K562 (cell line): ENCODE measurements at regions not wholly inside any gene's neighbourhood (a gene's known extent, or its start where the extent isn't known, plus 50 kb on each side); places are given as distances from the start of the nearest gene placed in this dataset.

Experiments
- ATAC-seq: fragments of 200-7000 bp; cut with Tn5 transposase; 3 replicates; pipeline ENCODE4 v1.9.1; 2020; ENCODE audit warnings: moderate library complexity
- BruUV-seq: library from RNA; stranded (reverse); fragments of 400-500 nt; replicated peaks from 2 replicates; lab custom pipeline; 2021; lab: Mats Ljungman, UMichigan
- CTCF ChIA-PET: fragments of 300-600 bp; formaldehyde crosslinking; extraction: SDS; loops from one replicate; lab custom pipeline; 2021; ENCODE audit warnings: low intra/inter-chr PET ratio; lab: Yijun Ruan, JAX
- POLR2A ChIA-PET: fragments of 300-600, 350-650 bp; sonication (Branson Sonifier 250); formaldehyde crosslinking; extraction: SDS; loops from one replicate; lab custom pipeline; 2021; ENCODE audit warnings: antibody characterized with exemption, inconsistent platforms; lab: Yijun Ruan, JAX
- DNase-seq, 4 experiments: peaks; one replicate each; pipeline versions ENCODE4 v3.0.0 to v3.0.0-alpha.2; 2011 to 2018; ENCODE audit warnings: low spot score in 3 of 4, mixed read lengths in 3 of 4; ENCODE audit errors: extremely low read depth in 1 of 4
- FAIRE-seq: peaks from 2 replicates; lab custom pipeline; 2011; peaks lifted over from hg19 to GRCh38; lab: Jason Lieb, UNC
- H2AFZ ChIP-seq: 2 replicates; pipeline ENCODE4 v1.6.0; 2011; ENCODE audit warnings: low read depth, low read length, control low read depth, inconsistent platforms
- H3K27ac ChIP-seq: fragments of 200-600 bp; 3 replicates; pipeline ENCODE4 v1.8.0; 2011; ENCODE audit warnings: low read depth, mild to moderate bottlenecking, control low read depth, inconsistent platforms, low read length, moderate library complexity, mixed read lengths; ENCODE audit errors: extremely low read depth
- H3K27me3 ChIP-seq, 2 experiments: fragments of 300-600 bp in 1 of 2; 2 replicates in 1 of 2; 3 replicates in 1 of 2; pipeline versions ENCODE4 v1.6.0 to v1.8.0; 2011; ENCODE audit warnings: inconsistent platforms in 2 of 2, low read length in 2 of 2, mild to moderate bottlenecking in 1 of 2, mixed read lengths in 1 of 2, moderate library complexity in 1 of 2; ENCODE audit not compliant: control insufficient read depth in 2 of 2, insufficient read depth in 2 of 2
- H3K36me3 ChIP-seq: fragments of 300-600 bp; 3 replicates; pipeline ENCODE4 v1.8.0; 2011; ENCODE audit warnings: mild to moderate bottlenecking, low read length, inconsistent platforms; ENCODE audit not compliant: control insufficient read depth, insufficient read depth
- H3K4me1 ChIP-seq, 2 experiments: fragments of 200-600 bp in 1 of 2; replicated peaks in 1 of 2; 2 replicates in 1 of 2; 3 replicates in 1 of 2; pipeline versions ENCODE4 v1.5.1 to v1.8.0; 2011; ENCODE audit warnings: inconsistent platforms in 2 of 2, low read length in 2 of 2, mild to moderate bottlenecking in 1 of 2, mixed read lengths in 1 of 2, moderate library complexity in 1 of 2; ENCODE audit not compliant: control insufficient read depth in 2 of 2, insufficient read depth in 2 of 2
- H3K4me2 ChIP-seq: 2 replicates; pipeline ENCODE4 v1.6.1; 2011; ENCODE audit warnings: low read length, control low read depth, inconsistent platforms, mixed read lengths; ENCODE audit not compliant: insufficient read depth
- H3K4me3 ChIP-seq: fragments of 200-600 bp; sonication (generic), shearing (Covaris generic); 2 replicates; pipeline ENCODE4 v1.5.1; 2016; ENCODE audit warnings: control low read depth, inconsistent platforms
- H3K79me2 ChIP-seq: fragments of 200-600 bp; 3 replicates; pipeline ENCODE4 v1.8.0; 2011; ENCODE audit warnings: low read length, inconsistent platforms; ENCODE audit not compliant: control insufficient read depth, insufficient read depth
- H3K9ac ChIP-seq, 2 experiments: 2 replicates each; pipeline versions ENCODE4 v1.6.0 to v1.6.1; 2011; ENCODE audit warnings: low read depth in 2 of 2, low read length in 2 of 2, control low read depth in 1 of 2, inconsistent platforms in 1 of 2, mild to moderate bottlenecking in 1 of 2, mixed read lengths in 1 of 2; ENCODE audit not compliant: insufficient read depth in 1 of 2
- H3K9me1 ChIP-seq: one replicate; pipeline ENCODE4 v1.6.0; 2011; ENCODE audit warnings: inconsistent platforms, mild to moderate bottlenecking, low read length, moderate library complexity; ENCODE audit not compliant: control insufficient read depth, insufficient read depth
- H3K9me3 ChIP-seq: replicated peaks from 2 replicates; pipeline ENCODE4 v1.5.1; 2011; ENCODE audit warnings: low read depth, low read length, inconsistent platforms; ENCODE audit not compliant: control insufficient read depth, insufficient read depth
- H4K20me1 ChIP-seq: replicated peaks from 2 replicates; pipeline ENCODE4 v1.6.1; 2011; ENCODE audit warnings: low read length, inconsistent platforms, mixed read lengths; ENCODE audit not compliant: control insufficient read depth, insufficient read depth
- ARID4B ChIP-seq: sonication (generic); formaldehyde crosslinking; IDR thresholded peaks from 2 replicates; pipeline ENCODE4 v1.8.0; 2022; ENCODE audit warnings: mild to moderate bottlenecking, missing genetic modification reagents
- CBFB ChIP-seq: sonication (generic); formaldehyde crosslinking; IDR thresholded peaks from 2 replicates; pipeline ENCODE4 v1.4.0; 2020; ENCODE audit warnings: mild to moderate bottlenecking, missing genetic modification reagents
- CCAR2 ChIP-seq: fragments of 200-400 bp; formaldehyde crosslinking; IDR thresholded peaks from 2 replicates; pipeline ENCODE4 v1.6.1; 2017; ENCODE audit warnings: mild to moderate bottlenecking, low read depth, low read length
- ELF2 ChIP-seq: fragments of 250-450 bp; sonication (Bioruptor Pico); IDR thresholded peaks from 2 replicates; pipeline ENCODE4 v1.5.0; 2021; ENCODE audit warnings: mild to moderate bottlenecking
- FOXO4 ChIP-seq: fragments of 450-650 bp; formaldehyde crosslinking; IDR thresholded peaks from 2 replicates; pipeline ENCODE4 v1.4.0; 2020; ENCODE audit warnings: mild to moderate bottlenecking, moderate library complexity
- HCFC1 ChIP-seq: IDR thresholded peaks from 2 replicates; pipeline ENCODE4 v1.6.1; 2012; ENCODE audit warnings: low read depth, low read length, improper control_type of control experiment
- HDAC8 ChIP-seq: fragments of 450-650 bp; IDR thresholded peaks from 2 replicates; pipeline ENCODE4 v1.6.1; 2016; ENCODE audit warnings: mild to moderate bottlenecking, missing genetic modification characterization, moderate library complexity, missing compliant biosample characterization
- HLTF ChIP-seq: fragments of 450-650 bp; IDR thresholded peaks from 2 replicates; pipeline ENCODE4 v1.6.1; 2016
- PHF21A ChIP-seq: fragments of 450-650 bp; IDR thresholded peaks from 2 replicates; pipeline ENCODE4 v1.6.1; 2017; ENCODE audit warnings: low read depth, borderline replicate concordance
- POLR2AphosphoS2 ChIP-seq: IDR thresholded peaks from 2 replicates; pipeline ENCODE4 v1.6.1; 2012; ENCODE audit warnings: low read length, improper control_type of control experiment
- PTBP1 ChIP-seq: fragments of 200-400 bp; formaldehyde crosslinking; IDR thresholded peaks from 2 replicates; pipeline ENCODE4 v1.6.1; 2017; ENCODE audit warnings: low read depth, low read length
- RBM34 ChIP-seq: fragments of 200-400 bp; formaldehyde crosslinking; IDR thresholded peaks from 2 replicates; pipeline ENCODE4 v1.6.1; 2018; ENCODE audit warnings: low read length, borderline replicate concordance; ENCODE audit not compliant: insufficient read depth
- RFX7 ChIP-seq: fragments of 250-450 bp; sonication (Bioruptor Pico); IDR thresholded peaks from 2 replicates; pipeline ENCODE4 v1.5.1; 2021; ENCODE audit warnings: mild to moderate bottlenecking
- TCF15 ChIP-seq: fragments of 250-450 bp; sonication (Bioruptor Pico); IDR thresholded peaks from 2 replicates; pipeline ENCODE4 v1.8.0; 2022; ENCODE audit warnings: moderate library complexity, mild to moderate bottlenecking, inconsistent platforms
- ZNF280A ChIP-seq: fragments of 450-650 bp; IDR thresholded peaks from 2 replicates; pipeline ENCODE4 v1.6.1; 2018; ENCODE audit warnings: mild to moderate bottlenecking, low read depth; ENCODE audit not compliant: partially characterized antibody
- ZNF57 ChIP-seq: fragments of 450-650 bp; formaldehyde crosslinking; IDR thresholded peaks from 2 replicates; pipeline ENCODE4 v1.4.0; 2020; ENCODE audit warnings: mild to moderate bottlenecking, moderate library complexity
- ZNF780A ChIP-seq: fragments of 250-450 bp; sonication (Bioruptor Pico); IDR thresholded peaks from 2 replicates; pipeline ENCODE4 v1.5.0; 2021; ENCODE audit warnings: mild to moderate bottlenecking
- WGBS: fragments of 100-300 bp; shearing (Covaris generic); methylation state at CpG from one replicate; pipeline ENCODE4 v1.1.6; 2016; ENCODE audit warnings: low coverage, mixed read lengths; ENCODE audit not compliant: insufficient coverage; ENCODE audit errors: missing lambda C conversion rate; 5-methylcytosine and 5-hydroxymethylcytosine counted together
- in situ Hi-C: fragments of 300-500 bp; cut with MboI; formaldehyde crosslinking; loops from 4 replicates; pipeline ENCODE4 v1.15.0; 2018; ENCODE audit warnings: inconsistent platforms, mixed read lengths
- intact Hi-C: fragments of 100-400 bp; cut with micrococcal nuclease; formaldehyde crosslinking; loops from 2 replicates; pipeline ENCODE4 v1.14.2; 2022

GRCh38 chr12:42663621-42664020 lies 74.1 kb upstream of the PRICKLE1 start:
- no peaks in the 10 kb centered on the region for H3K9me3 ChIP-seq
- H3K79me2 ChIP-seq, result no peaks in the 10 kb centered on the region
- H3K27me3 ChIP-seq, result no peaks in the 10 kb centered on the region
- H3K36me3 ChIP-seq, result no peaks in the 10 kb centered on the region
- no peak overlapping the region for H3K4me3 ChIP-seq
- ChIA-PET POLR2A (no interaction called here), CTCF (no interaction called here)
- no peak for DNase-seq
- in situ Hi-C loops, result no loop called here
- no peak overlapping the region for H3K9ac ChIP-seq
- 13% methylated on average over 3 of the region's 3 CpGs for WGBS
- no peak overlapping the region for H3K27ac ChIP-seq
- ATAC-seq, result no peak
- no peaks in the 10 kb centered on the region for H3K9me1 ChIP-seq
- no peaks in the 10 kb centered on the region for H4K20me1 ChIP-seq
- intact Hi-C loops, result no loop called here
- H3K4me1 ChIP-seq, result no peaks in the 10 kb centered on the region
- no TSS peak for BruUV-seq
- H3K4me2 ChIP-seq, result no peak overlapping the region
- H2AFZ ChIP-seq, result no peak overlapping the region
- no peak for FAIRE-seq
- no peak for TF ChIP-seq RBM34
- TF ChIP-seq ELF2 (CRISPR knock-in tag), result no peak
- no peak for TF ChIP-seq ZNF780A (CRISPR knock-in tag)
- TF ChIP-seq HCFC1, result no peak
- TF ChIP-seq CCAR2, result no peak
- no peak for TF ChIP-seq ZNF280A
- TF ChIP-seq HLTF, result no peak
- TF ChIP-seq RFX7 (CRISPR knock-in tag), result no peak
- TF ChIP-seq FOXO4 (CRISPR knock-in tag), result no peak
- TF ChIP-seq PHF21A, result no peak
- TF ChIP-seq PTBP1, result no peak
- no peak for TF ChIP-seq TCF15 (CRISPR knock-in tag)
- TF ChIP-seq POLR2AphosphoS2, result no peak
- no peak for TF ChIP-seq ZNF57 (CRISPR knock-in tag)
- TF ChIP-seq ARID4B (CRISPR knock-in tag), result no peak
- no peak for TF ChIP-seq CBFB (CRISPR knock-in tag)
- TF ChIP-seq HDAC8 (tag), result no peak
